HG03045 (cell line): ENCODE measurements at regions not wholly inside any gene's neighbourhood (a gene's known extent, or its start where the extent isn't known, plus 50 kb on each side); places are given as distances from the start of the nearest gene placed in this dataset.
A peak's percentile ranks its signal among the peaks of the same experiment; 100 is the strongest.

Experiments used
- ATAC-seq: cut with Tn5 transposase; IDR thresholded peaks from one replicate; pipeline ENCODE4 v1.9.1; 2021; ENCODE audit warnings: mild to moderate bottlenecking, moderate library complexity; ENCODE audit not compliant: unreplicated experiment

DNA sequence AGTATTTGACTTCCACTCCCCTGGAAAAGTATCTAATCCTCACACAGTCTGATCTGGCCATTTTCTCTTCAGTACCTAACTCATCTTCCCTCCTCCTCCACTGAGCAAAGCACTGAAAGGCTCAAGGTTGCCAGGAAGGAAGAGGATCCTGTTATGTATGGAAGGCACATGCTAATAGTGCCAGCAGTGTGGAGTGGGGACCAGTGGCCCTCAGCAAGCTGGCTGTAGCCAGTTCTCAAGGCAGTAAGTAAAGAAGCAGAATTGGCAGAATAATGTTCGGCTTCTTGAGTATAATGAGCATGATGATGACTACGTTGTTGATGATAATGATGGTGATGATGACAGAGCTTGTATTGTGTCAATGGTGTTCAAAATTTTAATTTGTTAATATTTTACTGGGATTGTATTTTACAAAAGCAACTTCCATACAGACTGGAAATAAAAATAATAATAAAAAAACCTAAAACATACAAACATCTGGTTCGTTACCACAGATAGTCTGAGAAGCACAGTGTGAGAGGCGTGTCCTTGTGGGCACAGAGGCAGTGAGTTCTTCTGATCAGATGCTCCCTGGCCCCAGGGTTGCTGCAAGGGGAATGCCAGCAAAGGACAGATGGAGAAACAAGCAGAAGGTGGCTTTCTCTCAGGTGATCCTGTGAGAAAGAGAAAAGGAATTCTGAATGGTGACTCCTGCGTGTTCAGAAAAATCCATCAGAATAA is 528.8 kb downstream of the CMPK2 start:
- ATAC-seq = no peak

DNA sequence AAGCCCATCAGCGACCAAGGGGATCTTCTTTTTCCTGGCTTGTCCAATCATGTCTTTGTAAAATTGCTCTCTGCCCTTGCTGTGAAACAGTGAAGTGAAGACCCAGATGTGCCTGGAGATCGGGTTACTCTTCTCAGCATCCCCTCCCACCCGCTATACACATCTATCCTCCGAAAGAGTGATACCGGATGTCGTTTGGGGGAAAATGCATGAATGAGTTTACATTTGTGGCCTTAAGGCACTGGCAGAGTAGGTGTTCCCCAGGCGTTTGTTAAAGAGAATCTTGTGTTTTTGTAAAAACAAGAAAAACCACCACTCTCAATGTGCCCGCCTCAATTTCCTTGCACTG is 528.3 kb downstream of the CMPK2 start:
- no peak for ATAC-seq

DNA sequence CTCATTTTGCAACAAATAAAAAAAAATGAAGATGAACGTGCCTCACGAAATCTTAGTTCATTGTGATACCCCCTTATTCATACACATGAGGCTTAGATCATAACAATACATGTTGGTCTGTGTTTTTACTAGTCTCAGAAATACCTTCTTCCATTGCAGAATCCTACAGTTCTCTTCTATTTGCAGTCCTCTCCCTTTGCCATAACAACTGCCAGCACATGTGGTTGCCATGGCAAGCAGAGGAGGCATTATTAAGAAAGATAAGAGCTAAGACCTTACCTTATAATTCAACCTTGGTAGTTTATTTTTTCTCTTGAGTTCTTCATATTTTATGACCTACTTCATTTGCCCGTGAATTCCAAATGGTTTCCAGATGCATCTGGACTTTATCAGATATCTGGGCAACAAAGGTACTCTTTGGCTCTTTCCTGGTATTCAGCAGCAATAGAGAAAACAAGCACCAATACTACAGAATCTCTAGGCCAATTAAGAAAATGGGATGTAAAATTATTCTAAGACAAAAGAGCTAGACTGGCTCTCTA is 524.0 kb downstream of the CMPK2 start:
- no peak for ATAC-seq

DNA sequence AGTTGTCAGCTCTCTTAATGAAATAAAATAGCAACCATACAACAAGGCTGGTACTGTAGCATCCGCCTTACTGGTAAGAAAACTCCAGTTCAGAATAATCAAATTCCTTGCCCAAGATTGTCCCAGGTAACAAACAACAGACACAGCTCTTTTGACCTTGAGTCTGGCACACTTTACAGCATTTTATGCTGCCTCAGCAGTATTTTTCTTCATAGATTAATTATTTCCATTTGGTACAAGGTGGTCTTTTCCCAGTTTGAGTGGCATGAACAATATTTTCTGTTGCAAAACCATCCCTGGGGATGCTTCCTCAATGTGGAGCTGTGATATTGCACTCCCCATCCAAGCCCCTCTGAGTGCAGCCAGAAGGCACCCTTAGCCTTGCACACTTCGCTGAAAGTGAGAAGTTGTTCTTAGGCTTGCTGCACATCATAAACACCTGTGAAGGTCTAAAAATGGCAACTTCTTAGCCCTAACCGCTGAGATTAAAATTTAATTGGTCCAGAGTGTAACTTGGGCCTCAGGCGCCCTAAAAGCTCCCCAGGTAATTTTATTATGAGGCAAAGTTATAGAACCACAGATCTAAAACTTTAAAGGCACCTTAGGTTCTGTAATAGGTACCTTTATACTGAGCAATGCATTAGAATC is 523.3 kb downstream of the CMPK2 start:
- no peak for ATAC-seq

DNA sequence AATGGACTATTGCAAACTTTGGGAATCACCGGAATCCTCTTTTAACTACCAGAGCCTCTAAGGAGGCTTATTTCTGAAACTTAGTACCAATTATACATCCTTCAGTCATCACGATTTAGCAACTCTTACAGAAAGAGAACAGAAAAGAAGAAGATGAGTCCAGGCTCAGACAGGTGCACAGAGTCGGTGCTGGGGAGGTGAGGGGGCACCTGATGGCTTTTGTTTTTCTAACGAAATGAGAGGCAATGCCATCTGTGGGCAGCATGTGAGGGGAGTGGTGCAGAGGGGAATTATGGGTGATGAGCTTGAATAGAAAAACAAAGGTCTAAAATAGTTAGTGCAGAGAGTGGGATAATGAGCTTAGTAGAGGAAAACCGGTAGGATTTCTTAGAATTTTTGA is 522.6 kb downstream of the CMPK2 start:
- ATAC-seq = no peak

DNA sequence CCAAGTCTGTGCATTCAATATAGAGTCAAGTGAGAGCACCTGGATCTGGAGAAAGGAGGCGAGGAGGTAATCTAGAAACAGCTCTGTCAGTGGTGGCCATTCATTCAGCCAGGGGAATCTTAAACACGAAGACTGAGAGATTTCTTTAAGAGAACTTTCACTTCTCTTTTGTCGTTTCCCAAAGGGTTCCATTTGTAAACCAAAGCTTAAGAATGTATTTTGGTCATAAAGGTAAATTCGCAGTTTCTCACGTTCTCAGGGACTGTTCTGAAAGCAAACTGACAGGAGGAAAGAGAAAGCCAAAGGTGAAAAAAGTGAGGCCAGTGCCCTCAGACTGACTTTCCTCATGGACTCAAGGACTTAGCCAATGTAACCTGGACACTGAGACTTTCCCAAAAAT is 513.5 kb downstream of the CMPK2 start:
- peak; percentile 87 for ATAC-seq

DNA sequence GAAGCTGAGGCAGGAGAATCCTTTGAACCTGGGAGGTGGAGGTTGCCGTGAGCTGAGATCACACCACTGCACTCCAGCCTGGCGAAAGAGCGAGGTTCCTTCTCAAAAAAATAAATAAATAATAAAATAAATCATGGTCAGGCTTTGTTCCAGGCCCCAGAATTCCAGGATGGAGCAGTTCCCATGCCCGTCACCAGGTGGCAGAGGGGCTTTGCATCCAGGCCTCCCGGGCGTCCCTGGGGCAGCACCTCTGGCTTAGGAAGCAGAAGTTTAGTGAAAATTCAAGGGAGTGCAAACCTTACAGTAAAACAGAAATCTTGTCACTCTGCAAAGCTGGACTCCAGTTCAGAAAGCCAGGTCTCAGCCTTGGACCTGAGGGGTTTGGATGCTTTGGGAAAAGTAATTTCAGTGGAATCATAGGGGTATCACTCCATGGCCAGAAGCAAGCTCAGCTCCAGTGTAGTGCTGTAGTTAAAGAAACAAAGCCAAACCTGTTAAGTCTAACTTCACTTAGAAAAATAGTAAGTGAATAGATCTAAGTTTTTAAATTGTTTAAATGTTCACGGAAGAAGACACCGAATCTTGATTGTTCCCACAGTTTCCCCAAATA is 512.7 kb downstream of the CMPK2 start:
- ATAC-seq = no peak

DNA sequence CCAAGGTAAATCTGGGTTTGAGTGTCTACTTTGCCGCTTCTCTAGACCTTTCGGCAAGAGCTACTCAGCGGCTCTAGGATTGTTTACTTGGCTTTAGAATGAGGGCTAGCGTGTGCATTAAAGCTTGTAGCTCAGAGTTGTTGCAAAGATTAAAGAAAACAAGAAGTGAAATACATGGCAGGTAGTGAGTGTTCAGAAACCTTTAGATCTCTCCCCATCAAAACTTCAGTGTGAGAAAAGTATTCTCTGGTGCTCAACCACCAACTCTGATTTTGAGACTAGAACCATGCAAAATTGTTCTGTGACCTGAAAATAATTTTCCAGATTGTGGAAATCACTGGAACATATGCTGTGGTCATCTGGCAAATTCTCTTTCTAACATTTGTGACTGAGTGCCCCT is 512.0 kb downstream of the CMPK2 start:
- peak; percentile 47 for ATAC-seq

DNA sequence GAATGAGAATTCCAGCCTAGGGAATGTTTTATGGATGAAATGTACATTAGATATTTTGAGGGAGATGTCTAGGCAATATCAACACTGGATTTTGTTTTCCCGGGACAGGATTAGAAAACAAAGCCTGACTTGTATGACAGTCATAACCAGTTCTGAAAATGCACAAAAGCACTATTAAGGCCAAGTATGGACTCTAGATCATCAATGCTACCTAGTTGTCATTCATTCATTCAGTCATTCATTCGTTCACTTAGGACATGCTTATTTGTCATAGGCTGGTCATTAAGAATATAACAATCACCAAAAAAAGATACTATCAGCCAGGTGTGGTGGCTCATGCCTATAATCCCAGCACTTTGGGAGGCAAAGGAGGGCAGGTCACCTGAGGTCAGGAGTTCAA is 511.2 kb downstream of the CMPK2 start:
- no peak for ATAC-seq

DNA sequence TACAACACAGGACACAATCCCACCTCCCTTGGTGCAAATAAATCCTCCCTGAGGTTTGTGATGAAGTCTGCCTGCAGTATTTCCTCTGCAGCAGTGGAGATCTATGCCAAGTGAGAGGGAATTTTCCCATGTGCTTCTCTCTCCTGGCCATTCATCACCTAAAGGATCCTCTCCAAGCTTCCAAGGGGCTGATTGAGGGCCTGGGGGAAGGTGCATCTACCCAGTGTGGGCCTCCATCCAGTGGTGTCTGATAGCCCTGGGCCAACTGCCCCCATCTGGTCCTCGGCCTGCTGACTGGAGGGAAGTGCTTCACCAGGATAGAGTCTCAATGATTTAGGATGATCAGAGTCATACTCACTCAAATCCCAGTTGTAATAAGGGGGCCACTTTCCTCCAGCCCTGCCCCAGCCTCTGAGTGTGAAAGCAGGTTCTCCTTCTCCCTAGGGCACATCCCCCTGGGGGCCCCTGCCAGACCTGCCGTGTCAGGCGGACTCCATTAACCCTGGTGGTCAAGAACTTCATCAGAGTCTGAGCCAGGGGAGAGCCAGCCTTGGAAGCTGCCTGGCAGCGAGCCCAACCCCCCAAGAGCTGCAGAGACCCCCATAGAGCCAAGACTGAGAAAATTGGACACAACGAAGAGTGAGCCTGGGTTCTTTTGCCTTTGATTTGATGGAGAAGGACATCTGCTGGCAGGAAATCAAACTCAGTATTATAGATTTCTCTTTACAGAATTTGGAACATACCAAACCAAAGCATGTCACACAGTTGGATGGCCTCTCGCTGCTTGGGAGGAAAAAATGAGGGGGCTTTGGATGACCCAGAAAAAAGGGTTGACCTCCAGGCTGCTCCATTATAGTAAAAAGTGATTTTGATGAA is 509.6 kb downstream of the CMPK2 start:
- no peak for ATAC-seq

DNA sequence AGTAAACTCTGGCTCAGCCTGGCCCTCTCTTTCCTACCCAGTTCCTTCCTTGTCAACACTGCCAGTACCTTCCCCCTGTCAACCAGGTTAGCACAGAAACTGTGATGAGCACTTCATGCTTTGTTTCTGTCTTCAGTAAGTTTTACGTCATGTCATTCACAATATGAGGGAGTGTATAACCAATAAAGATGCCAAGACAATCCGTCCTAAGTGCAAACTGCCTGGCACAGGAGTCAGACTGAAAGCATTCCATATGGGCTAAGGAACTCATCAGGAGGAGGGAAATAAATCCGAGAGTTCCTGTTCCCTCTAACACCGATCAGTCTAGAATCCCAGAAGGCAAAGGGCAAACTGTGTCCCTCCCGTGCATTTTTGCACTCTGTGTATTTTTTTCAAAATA is 507.2 kb downstream of the CMPK2 start:
- ATAC-seq = no peak

DNA sequence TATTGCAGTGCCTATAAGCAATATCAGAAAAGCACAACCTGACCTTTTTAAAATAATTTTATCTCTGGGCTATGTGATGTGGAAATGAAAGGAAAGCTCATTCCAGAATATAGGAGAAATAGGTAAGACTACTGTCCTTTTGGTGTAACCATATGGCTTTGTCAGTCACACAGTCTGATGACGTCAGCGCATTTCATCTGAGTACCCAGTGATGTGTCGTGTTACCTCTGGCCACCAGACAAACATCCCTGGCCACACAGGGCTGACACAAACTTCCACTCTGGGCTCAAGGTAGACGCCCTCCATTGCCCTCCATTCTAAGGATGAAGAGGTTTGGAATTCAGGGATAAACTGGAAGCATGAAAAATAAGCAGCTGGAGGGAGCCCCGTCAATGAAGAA is 506.7 kb downstream of the CMPK2 start:
- no peak for ATAC-seq

DNA sequence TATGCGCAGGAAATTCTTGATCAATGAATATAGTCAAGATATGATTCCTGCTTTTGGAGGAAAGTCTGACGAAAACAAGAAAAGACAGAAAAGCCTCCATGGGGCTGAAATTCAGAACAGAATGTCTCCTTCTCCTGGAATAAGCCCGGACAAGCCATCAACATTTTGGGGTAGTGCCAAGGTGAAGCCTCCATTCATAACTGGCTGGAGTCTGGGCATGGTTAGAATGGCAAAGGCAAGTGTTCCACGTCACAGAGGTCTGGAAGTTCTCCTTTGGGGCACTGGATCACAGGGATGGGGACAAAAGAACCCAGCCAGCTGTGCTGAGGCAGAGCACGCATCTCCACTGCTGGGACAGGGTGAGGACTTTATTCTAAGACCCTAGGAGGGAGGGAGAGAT is 505.7 kb downstream of the CMPK2 start:
- no peak for ATAC-seq

DNA sequence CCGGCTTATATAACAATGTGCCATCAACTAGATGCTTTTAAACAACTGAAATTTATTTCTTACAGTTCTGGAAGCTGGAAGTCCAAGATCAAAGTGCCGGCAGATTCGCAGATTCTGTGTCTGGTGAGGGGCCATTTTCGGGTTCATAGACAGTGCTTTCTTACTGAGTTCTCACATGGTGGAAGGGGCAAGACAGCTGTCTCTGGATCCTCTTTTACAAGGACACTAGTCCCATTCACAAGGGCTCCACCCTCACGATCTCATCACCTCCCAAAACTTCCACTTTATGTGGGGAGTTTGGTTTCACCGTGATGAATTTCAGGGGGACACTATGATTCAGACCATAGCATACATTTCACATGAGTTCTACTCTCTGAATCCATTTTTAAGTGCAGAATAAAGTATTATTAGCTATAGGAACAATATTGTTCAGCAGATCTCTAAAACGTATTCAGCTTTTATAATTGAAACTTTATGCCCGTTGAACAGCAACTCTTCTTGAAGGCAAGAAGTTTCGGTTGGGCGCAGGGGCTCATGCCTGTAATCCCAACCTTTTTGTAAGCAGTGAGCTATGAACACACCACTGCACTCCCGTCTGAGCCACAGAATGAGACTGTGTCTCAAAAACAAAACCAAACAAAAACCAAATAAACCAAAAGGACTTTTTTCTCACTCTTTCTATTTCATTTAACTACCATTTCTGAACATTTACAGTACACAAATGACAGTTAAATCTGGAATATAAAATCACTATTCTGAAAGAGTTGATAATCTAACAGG is 502.8 kb downstream of the CMPK2 start:
- no peak for ATAC-seq

DNA sequence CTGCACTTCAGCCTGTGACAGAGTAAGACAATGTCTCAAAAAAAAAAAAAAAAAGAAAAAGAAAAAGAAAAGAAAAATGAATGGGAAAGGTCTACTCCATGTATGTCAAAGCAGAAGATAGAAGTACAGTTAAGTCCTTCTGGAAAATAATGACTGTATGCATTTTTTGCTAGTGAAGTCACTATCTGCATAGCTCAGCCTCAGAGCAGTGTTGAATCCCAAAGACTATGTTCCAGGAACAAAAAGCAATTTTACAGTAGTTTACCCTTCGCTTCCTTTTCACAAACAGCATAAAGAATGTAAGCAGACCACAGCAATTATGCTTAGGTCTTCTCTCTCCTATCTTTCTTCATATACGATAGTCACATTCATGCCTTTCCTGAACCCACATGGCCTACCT is 497.4 kb downstream of the CMPK2 start:
- no peak for ATAC-seq

DNA sequence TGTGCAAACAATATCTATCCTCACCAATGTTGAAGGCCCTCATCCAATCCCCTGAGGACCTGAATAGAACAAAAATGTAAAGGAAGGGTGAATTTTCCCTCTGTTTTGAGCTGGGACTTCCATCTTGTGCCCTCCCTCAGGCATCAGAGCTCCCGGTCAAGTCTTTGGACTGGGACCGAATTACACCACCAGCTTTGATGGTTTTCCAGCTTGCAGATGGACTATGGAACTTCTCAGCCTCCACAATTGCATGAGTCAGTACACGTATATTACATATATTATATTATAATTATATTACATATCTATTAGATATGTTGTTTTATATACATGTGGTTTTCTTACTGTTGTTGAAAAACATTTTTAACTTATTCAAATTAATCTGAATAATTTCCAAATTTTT is 496.4 kb downstream of the CMPK2 start:
- no peak for ATAC-seq

DNA sequence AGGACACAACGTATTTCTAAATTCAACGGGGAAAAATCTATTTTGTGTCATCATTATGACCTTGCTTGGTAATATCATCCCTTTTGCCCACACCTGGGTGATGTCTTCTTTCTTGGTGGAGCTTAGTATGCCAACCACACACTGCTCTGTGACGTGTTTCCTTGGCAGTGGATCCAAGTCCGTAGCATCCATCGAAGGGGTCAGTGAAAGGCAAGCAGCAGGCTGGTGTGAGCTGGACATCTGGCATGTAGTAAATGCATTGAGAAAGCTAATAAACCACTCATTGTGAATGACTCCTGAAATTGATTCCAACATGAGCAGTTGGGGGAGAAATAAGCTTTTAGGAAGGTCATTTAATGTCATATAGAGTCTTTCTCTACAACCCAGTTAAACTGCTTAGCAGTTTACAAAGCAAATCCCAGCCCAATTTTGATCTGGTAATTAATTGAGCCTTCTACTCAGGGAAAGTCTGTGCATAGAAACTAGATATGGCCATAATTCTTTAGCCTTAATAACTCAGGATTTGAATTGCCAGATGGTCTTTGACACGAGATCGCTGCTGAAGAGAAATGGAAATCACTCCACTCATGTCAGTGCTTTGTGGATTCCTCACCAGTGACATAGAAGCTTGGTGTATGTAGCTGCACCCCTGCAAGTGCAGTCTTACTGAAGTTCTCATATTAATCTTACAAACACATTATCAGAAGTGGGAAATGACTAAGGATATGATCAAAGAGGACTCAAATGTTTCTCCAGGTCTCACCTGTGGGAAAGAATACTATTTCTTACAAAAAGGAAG is 494.8 kb downstream of the CMPK2 start:
- no peak for ATAC-seq

DNA sequence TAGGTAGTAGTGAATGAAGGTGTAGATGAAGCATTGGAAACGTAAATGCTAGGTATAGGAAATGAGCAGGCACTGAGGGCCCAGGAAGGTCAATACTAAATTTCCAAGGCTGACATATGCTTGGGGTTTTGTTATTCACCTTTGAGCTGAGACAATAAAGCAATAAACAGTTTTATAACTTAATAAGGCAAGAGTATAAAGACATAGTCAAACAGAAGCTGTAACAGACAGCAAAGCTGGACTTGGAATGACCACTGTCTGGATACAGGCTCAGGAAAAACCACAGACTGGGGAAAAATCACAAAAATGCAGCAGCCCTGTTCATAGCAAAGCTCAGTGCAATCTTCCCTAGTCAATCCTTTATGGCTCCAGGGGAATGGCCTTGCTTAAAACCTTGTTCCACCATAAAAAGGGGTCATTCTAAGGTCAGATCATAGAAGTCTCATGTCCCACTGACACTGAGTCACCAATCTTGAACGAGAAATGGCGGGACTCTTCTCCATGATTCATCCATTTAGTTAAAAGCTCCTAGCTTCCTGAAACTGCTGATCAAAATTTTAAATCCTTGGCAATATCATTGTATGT is 493.3 kb downstream of the CMPK2 start:
- ATAC-seq = no peak

DNA sequence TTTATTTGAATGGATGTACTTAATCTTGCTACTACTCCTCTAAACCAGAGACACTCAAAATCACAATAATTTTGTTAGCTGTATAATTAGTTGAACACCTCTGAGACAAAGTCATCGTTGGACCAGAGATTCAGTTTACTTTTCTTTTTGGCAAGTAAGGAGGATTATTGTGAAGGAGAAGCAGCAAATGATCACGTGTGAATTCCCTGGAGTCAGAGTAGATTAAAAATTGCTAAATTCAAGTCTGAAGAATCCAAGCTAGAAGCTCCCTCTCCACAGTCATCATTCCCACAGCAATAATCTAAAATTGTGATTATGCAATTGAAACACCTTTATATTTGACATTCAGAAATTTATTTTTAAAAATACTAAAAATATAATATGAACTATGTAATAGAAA is 484.4 kb downstream of the CMPK2 start:
- ATAC-seq = no peak
